GM12872 (cell line): ENCODE measurements at regions not wholly inside any gene's neighbourhood (a gene's known extent, or its start where the extent isn't known, plus 50 kb on each side); places are given as distances from the start of the nearest gene placed in this dataset.

Experiments
- TF ChIP-seq, protein P1 (sequence below): IDR thresholded peaks from 3 replicates; pipeline ENCODE4 v1.5.1; 2011; ENCODE audit warnings: low read depth, mild to moderate bottlenecking, low read length, moderate library complexity; ENCODE audit not compliant: insufficient read depth

DNA sequence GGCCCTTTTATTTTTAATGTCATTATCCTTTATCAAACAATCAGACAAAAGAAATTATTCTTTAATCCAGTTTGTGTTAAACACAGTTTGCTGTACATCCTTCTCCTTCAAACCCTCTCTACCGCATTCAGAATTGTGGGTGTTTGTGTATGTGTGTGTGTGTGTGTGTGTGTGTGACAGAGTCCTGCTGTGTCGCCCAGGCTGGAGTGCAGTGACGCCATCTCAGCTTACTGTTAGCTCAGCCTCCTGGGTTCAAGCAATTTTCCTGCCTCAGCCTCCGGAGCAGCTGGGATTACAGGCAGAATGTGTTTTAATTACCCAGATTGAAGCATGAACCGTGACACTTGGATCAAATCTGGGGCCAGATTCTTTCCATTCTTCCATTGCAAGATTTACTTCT, 723.7 kb downstream of the DCDC2C start:
- TF ChIP-seq, protein P1, sequence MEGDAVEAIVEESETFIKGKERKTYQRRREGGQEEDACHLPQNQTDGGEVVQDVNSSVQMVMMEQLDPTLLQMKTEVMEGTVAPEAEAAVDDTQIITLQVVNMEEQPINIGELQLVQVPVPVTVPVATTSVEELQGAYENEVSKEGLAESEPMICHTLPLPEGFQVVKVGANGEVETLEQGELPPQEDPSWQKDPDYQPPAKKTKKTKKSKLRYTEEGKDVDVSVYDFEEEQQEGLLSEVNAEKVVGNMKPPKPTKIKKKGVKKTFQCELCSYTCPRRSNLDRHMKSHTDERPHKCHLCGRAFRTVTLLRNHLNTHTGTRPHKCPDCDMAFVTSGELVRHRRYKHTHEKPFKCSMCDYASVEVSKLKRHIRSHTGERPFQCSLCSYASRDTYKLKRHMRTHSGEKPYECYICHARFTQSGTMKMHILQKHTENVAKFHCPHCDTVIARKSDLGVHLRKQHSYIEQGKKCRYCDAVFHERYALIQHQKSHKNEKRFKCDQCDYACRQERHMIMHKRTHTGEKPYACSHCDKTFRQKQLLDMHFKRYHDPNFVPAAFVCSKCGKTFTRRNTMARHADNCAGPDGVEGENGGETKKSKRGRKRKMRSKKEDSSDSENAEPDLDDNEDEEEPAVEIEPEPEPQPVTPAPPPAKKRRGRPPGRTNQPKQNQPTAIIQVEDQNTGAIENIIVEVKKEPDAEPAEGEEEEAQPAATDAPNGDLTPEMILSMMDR, result no peak

DNA sequence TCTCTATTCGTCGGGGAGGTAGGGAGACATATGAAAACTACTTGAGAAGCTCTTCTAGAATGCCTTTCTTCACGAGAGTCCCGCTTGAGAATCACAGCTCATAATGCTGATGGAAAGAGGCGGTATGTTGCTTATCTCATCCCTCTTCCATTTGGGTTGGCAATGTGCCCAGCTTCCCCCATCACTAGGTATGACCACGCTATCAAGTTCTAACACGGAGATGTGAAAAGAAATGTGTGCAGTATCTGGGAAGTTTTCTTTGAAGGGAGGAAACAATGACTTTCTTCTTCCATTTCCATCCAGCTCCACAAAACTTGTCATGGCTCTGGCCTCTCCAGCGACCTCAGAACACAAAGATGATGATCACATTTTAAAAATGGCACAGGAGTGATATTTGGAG, 742.4 kb downstream of the DCDC2C start:
- TF ChIP-seq, protein P1, result no peak

GRCh38 chr2:4454907-4455306, 751.5 kb downstream of the DCDC2C start:
- TF ChIP-seq, protein P1, result no peak

- TF ChIP-seq, protein P1, result no peak
Measured at GRCh38 chr2:4455486-4456155, 752.2 kb downstream of the DCDC2C start.

- TF ChIP-seq, protein P1, result no peak
Measured at GRCh38 chr2:4464634-4465266, 761.4 kb downstream of the DCDC2C start.

GRCh38 chr2:4465671-4466070, 762.3 kb downstream of the DCDC2C start:
- TF ChIP-seq, protein P1, result no peak

DNA sequence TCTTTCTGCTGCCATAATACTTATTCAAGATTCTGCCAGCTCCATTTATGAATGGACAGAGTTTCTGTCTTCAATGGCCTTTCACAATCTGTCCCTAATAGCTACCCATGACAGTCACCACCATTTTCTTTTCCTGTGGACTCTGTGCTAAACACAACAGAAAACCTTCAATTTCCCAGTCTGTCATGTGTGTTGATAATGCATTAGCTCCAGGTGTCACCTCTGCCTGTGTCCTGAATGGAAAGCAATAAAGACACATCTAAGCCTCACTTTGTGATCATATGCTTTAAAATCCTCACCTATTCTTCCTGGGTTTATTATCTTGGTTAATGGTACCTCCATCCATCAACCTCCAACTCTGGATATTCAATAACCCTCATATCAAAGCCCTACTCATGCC, 772.2 kb downstream of the DCDC2C start:
- TF ChIP-seq, protein P1, result no peak
